ENCODE measurements at regions not wholly inside any gene's neighbourhood (a gene's known extent, or its start where the extent isn't known, plus 50 kb on each side); places are given as distances from the start of the nearest gene placed in this dataset.

GRCh38 chr10:124217031-124217430, 123.6 kb upstream of the CHST15 start:
- H3K4me2 ChIP-seq (ENCODE audit: extremely low read depth, insufficient read depth, low read length), result no peak overlapping the region
- TF ChIP-seq EZH2 (IDR thresholded peaks at IDR 0.05; ENCODE audit: low read length, missing control alignments), result no peak
- TF ChIP-seq CTCF (conservative IDR thresholded peaks at IDR 0.05 in 1 of 2, IDR thresholded peaks at IDR 0.05 in 1 of 2; ENCODE audit: low read depth in 1 of 2, low read length in 2 of 2), result no peak
- H4K20me1 ChIP-seq (ENCODE audit: control insufficient read depth, extremely low read depth, insufficient read depth, low read length), result no peaks in the 10 kb centered on the region
- H3K79me2 ChIP-seq (ENCODE audit: control insufficient read depth, insufficient read depth, low read length), result no peaks in the 10 kb centered on the region
- no peaks in the 10 kb centered on the region for H3K9me3 ChIP-seq (ENCODE audit: control insufficient read depth, insufficient read depth, low read depth, low read length)
- no peak overlapping the region for H2AFZ ChIP-seq (ENCODE audit: low read length)
- H3K9ac ChIP-seq (ENCODE audit: insufficient read depth, low read length), result no peak overlapping the region
- H3K4me1 ChIP-seq (ENCODE audit: control insufficient read depth, extremely low read depth, insufficient read depth, low read length), result no peaks in the 10 kb centered on the region
- H3K36me3 ChIP-seq (ENCODE audit: control insufficient read depth, insufficient read depth, low read length), result no peaks in the 10 kb centered on the region
- H3K4me3 ChIP-seq (replicated peaks in 1 of 4; ENCODE audit: control extremely low read depth in 1 of 4, insufficient read depth in 1 of 4, low read depth in 3 of 4, low read length in 4 of 4), result no peak overlapping the region
- DNase-seq (ENCODE audit: low read depth in 2 of 2), result no peak
- no peak overlapping the region for H3K27ac ChIP-seq (ENCODE audit: insufficient read depth, low read length)
- H3K27me3 ChIP-seq (ENCODE audit: control insufficient read depth, insufficient read depth, low read length), result no peaks in the 10 kb centered on the region

- Histone ChIP-seq H3K36me3 (ENCODE audit: control insufficient read depth, insufficient read depth, low read length) (no peaks in the 10 kb centered on the region), H3K27me3 (ENCODE audit: control insufficient read depth, insufficient read depth, low read length) (no peaks in the 10 kb centered on the region), H4K20me1 (ENCODE audit: control insufficient read depth, extremely low read depth, insufficient read depth, low read length) (no peaks in the 10 kb centered on the region), H3K9me3 (ENCODE audit: control insufficient read depth, insufficient read depth, low read depth, low read length) (no peaks in the 10 kb centered on the region), H3K4me1 (ENCODE audit: control insufficient read depth, extremely low read depth, insufficient read depth, low read length) (no peaks in the 10 kb centered on the region), H3K4me2 (ENCODE audit: extremely low read depth, insufficient read depth, low read length) (no peak overlapping the region), H3K9ac (ENCODE audit: insufficient read depth, low read length) (no peak overlapping the region), H3K79me2 (ENCODE audit: control insufficient read depth, insufficient read depth, low read length) (no peaks in the 10 kb centered on the region), H3K4me3 (replicated peaks in 1 of 4; ENCODE audit: control extremely low read depth in 1 of 4, insufficient read depth in 1 of 4, low read depth in 3 of 4, low read length in 4 of 4) (no peak overlapping the region), H3K27ac (ENCODE audit: insufficient read depth, low read length) (no peak overlapping the region), H2AFZ (ENCODE audit: low read length) (no peak overlapping the region)
- TF ChIP-seq EZH2 (IDR thresholded peaks at IDR 0.05; ENCODE audit: low read length, missing control alignments) (no peak), CTCF (conservative IDR thresholded peaks at IDR 0.05 in 1 of 2, IDR thresholded peaks at IDR 0.05 in 1 of 2; ENCODE audit: low read depth in 1 of 2, low read length in 2 of 2) (no peak)
- DNase-seq (ENCODE audit: low read depth in 2 of 2), result no peak
Measured at GRCh38 chr10:124214610-124215375, 121.4 kb upstream of the CHST15 start.

GRCh38 chr10:124213899-124214510, 120.6 kb upstream of the CHST15 start:
- Histone ChIP-seq H3K4me3 (replicated peaks in 1 of 4; ENCODE audit: control extremely low read depth in 1 of 4, insufficient read depth in 1 of 4, low read depth in 3 of 4, low read length in 4 of 4) (no peak overlapping the region), H3K4me1 (ENCODE audit: control insufficient read depth, extremely low read depth, insufficient read depth, low read length) (no peaks in the 10 kb centered on the region), H3K9me3 (ENCODE audit: control insufficient read depth, insufficient read depth, low read depth, low read length) (no peaks in the 10 kb centered on the region), H3K27me3 (ENCODE audit: control insufficient read depth, insufficient read depth, low read length) (no peaks in the 10 kb centered on the region), H3K9ac (ENCODE audit: insufficient read depth, low read length) (no peak overlapping the region), H3K36me3 (ENCODE audit: control insufficient read depth, insufficient read depth, low read length) (no peaks in the 10 kb centered on the region), H2AFZ (ENCODE audit: low read length) (no peak overlapping the region), H3K4me2 (ENCODE audit: extremely low read depth, insufficient read depth, low read length) (no peak overlapping the region), H3K27ac (ENCODE audit: insufficient read depth, low read length) (no peak overlapping the region), H3K79me2 (ENCODE audit: control insufficient read depth, insufficient read depth, low read length) (no peaks in the 10 kb centered on the region), H4K20me1 (ENCODE audit: control insufficient read depth, extremely low read depth, insufficient read depth, low read length) (no peaks in the 10 kb centered on the region)
- no peak for DNase-seq (ENCODE audit: low read depth in 2 of 2)
- TF ChIP-seq CTCF (conservative IDR thresholded peaks at IDR 0.05 in 1 of 2, IDR thresholded peaks at IDR 0.05 in 1 of 2; ENCODE audit: low read depth in 1 of 2, low read length in 2 of 2) (no peak), EZH2 (IDR thresholded peaks at IDR 0.05; ENCODE audit: low read length, missing control alignments) (no peak)

Data from fibroblast of lung (primary cell).